ENCODE measurements at regions not wholly inside any gene's neighbourhood (a gene's known extent, or its start where the extent isn't known, plus 50 kb on each side); places are given as distances from the start of the nearest gene placed in this dataset.

GRCh38 chr1:217109928-217110327 lies 386.7 kb upstream of the ESRRG start:
- no peaks in the 10 kb centered on the region; the same call in 1 of the 2 replicates for H3K9me3 ChIP-seq (replicated peaks; ENCODE audit: control insufficient read depth, insufficient read depth, low read depth, low read length)
- H3K9me1 ChIP-seq (ENCODE audit: control insufficient read depth, insufficient read depth, low read length), result no peaks in the 10 kb centered on the region
- H3K4me1 ChIP-seq (replicated peaks in 1 of 2; ENCODE audit: control insufficient read depth in 2 of 2, insufficient read depth in 2 of 2, low read length in 2 of 2), result no peaks in the 10 kb centered on the region
- H3K9ac ChIP-seq (ENCODE audit: insufficient read depth in 1 of 2, low read depth in 2 of 2, low read length in 2 of 2), result no peak overlapping the region
- no peaks in the 10 kb centered on the region for H3K36me3 ChIP-seq (ENCODE audit: control insufficient read depth, insufficient read depth, low read length)
- no peak overlapping the region for H3K4me3 ChIP-seq
- in situ Hi-C loops (cut with MboI) (no loop called here), intact Hi-C loops (cut with micrococcal nuclease) (no loop called here)
- H3K27me3 ChIP-seq (ENCODE audit: control insufficient read depth in 2 of 2, insufficient read depth in 2 of 2, low read length in 2 of 2), result no peaks in the 10 kb centered on the region
- FAIRE-seq, result no peak
- no TSS peak for BruUV-seq (replicated peaks)
- no peak for ATAC-seq
- no peak overlapping the region for H3K27ac ChIP-seq (ENCODE audit: extremely low read depth, low read depth, low read length)
- ChIA-PET POLR2A (interaction anchor here (0.7 kb wide), 1 partner anchor 1229 kb away, joined by 3 read pairs; no protein-coding TSS in a partner anchor), CTCF (ENCODE audit: low intra/inter-chr PET ratio) (no interaction called here)
- no peak for DNase-seq (ENCODE audit: extremely low read depth in 1 of 4, low spot score in 3 of 4)
- H3K79me2 ChIP-seq (ENCODE audit: control insufficient read depth, insufficient read depth, low read length), result no peaks in the 10 kb centered on the region
- no peak overlapping the region for H3K4me2 ChIP-seq (ENCODE audit: insufficient read depth, low read length)
- TF ChIP-seq ZNF740 (CRISPR knock-in tag; IDR thresholded peaks at IDR 0.05) (no peak), ZNF740 (tag; IDR thresholded peaks at IDR 0.05) (no peak), HMG20A (CRISPR knock-in tag; conservative IDR thresholded peaks at IDR 0.05) (no peak), HINFP (tag; conservative IDR thresholded peaks at IDR 0.05; ENCODE audit: low read depth) (no peak), XRCC5 (IDR thresholded peaks at IDR 0.05; ENCODE audit: low read depth, low read length) (no peak), CCNT2 (IDR thresholded peaks at IDR 0.05; ENCODE audit: borderline replicate concordance, extremely low read depth, insufficient read length, low read depth, low read length) (no peak)
- H4K20me1 ChIP-seq (replicated peaks; ENCODE audit: control insufficient read depth, insufficient read depth, low read length), result no peaks in the 10 kb centered on the region
- H2AFZ ChIP-seq (ENCODE audit: low read depth, low read length), result no peak overlapping the region
- WGBS (ENCODE audit: insufficient coverage, low coverage, missing lambda C conversion rate), result 0% methylated on average over 1 of the region's 1 CpG
